ENCODE measurements at regions not wholly inside any gene's neighbourhood (a gene's known extent, or its start where the extent isn't known, plus 50 kb on each side); places are given as distances from the start of the nearest gene placed in this dataset.

GRCh38 chr5:82745016-82745415 lies 332.2 kb downstream of the TMEM167A start (continued):
- no peak for TF ChIP-seq SUZ12 (IDR thresholded peaks at IDR 0.05; ENCODE audit: low read depth, low read length)
- no peak for TF ChIP-seq ZNF562 (CRISPR knock-in tag; IDR thresholded peaks at IDR 0.05; ENCODE audit: borderline replicate concordance)
- no peak for TF ChIP-seq E2F2 (CRISPR knock-in tag; IDR thresholded peaks at IDR 0.05; ENCODE audit: borderline replicate concordance)
- no peak for TF ChIP-seq CEBPZ (IDR thresholded peaks at IDR 0.05; ENCODE audit: low read length)
- no peak for TF ChIP-seq TSC22D2 (CRISPR knock-in tag; IDR thresholded peaks at IDR 0.05; ENCODE audit: borderline replicate concordance)
- TF ChIP-seq ZNF781 (CRISPR knock-in tag; IDR thresholded peaks at IDR 0.05; ENCODE audit: borderline replicate concordance, not compliant biosample characterization), result no peak

- ATAC-seq (no peak), FAIRE-seq (no peak), DNase-seq (ENCODE audit: low spot score) (no peak)
- in situ Hi-C loops (cut with HindIII; ENCODE audit: extremely low pct_ligation_motif_present, low pct_unique_long_range_greater_than_20kb) (no loop called here), intact Hi-C loops (cut with micrococcal nuclease; ENCODE audit: unreplicated experiment) (loop anchor here (5.0 kb wide), 1 partner anchor 101 kb away; no protein-coding TSS in a partner anchor)
- Histone ChIP-seq H2AFZ (ENCODE audit: low read length) (no peak overlapping the region), H3K4me3 (replicated peaks in 1 of 3; ENCODE audit: insufficient read depth in 1 of 3, low read depth in 2 of 3, low read length in 3 of 3) (no peak overlapping the region), H3K9ac (ENCODE audit: insufficient read depth, low read depth, low read length) (no peak overlapping the region), H3K4me1 (ENCODE audit: insufficient read depth, low read length) (peaks cover 13% of the 10 kb centered on the region), H3K27me3 (ENCODE audit: control insufficient read depth in 1 of 2, insufficient read depth in 2 of 2, low read length in 2 of 2) (peaks cover 2 to 3% of the 10 kb centered on the region in 2 experiments; a peak in 2 of 5 replicates), H3K4me2 (ENCODE audit: low read depth, low read length) (no peak overlapping the region), H4K20me1 (ENCODE audit: insufficient read depth, low read length) (no peaks in the 10 kb centered on the region), H3K36me3 (replicated peaks in 1 of 2; ENCODE audit: control insufficient read depth in 1 of 2, insufficient read depth in 2 of 2, low read length in 2 of 2) (no peaks in the 10 kb centered on the region), H3K9me3 (ENCODE audit: low read length) (no peaks in the 10 kb centered on the region), H3K27ac (ENCODE audit: extremely low read length, insufficient read depth, low read length) (no peak overlapping the region), H3K79me2 (ENCODE audit: insufficient read depth, low read length) (no peaks in the 10 kb centered on the region)
- WGBS (ENCODE audit: low lambda C conversion rate), result 17% methylated on average over 6 of the region's 6 CpGs
- CTCF ChIA-PET (ENCODE audit: low intra/inter-chr PET ratio, low total read pairs), result no interaction called here
- BruUV-seq (replicated peaks), result no TSS peak
- no peak for TF ChIP-seq EHMT2 (IDR thresholded peaks at IDR 0.05; ENCODE audit: borderline replicate concordance, low read depth, low read length)
- no peak for TF ChIP-seq SALL1 (CRISPR knock-in tag; IDR thresholded peaks at IDR 0.05)
- TF ChIP-seq ZBTB49 (CRISPR knock-in tag; IDR thresholded peaks at IDR 0.05; ENCODE audit: borderline replicate concordance), result no peak
- TF ChIP-seq WIZ (CRISPR knock-in tag; IDR thresholded peaks at IDR 0.05), result no peak
- POLR2A ChIA-PET, result no interaction called here
These were observed 338.4 kb downstream of the TMEM167A start for GRCh38 chr5:82738681-82739269.

Data from HepG2 (cell line).